ENCODE measurements at regions not wholly inside any gene's neighbourhood (a gene's known extent, or its start where the extent isn't known, plus 50 kb on each side); places are given as distances from the start of the nearest gene placed in this dataset.

- no peak for DNase-seq
Observed at GRCh38 chr1:83718338-83718737, 280.6 kb downstream of the TTLL7 start.

- DNase-seq, result no peak
Observed at GRCh38 chr1:83717785-83718184, 281.1 kb downstream of the TTLL7 start.

- DNase-seq, result no peak
Observed at GRCh38 chr1:83716641-83717040, 282.3 kb downstream of the TTLL7 start.

- DNase-seq, result no peak
Observed at GRCh38 chr1:83715550-83715949, 283.4 kb downstream of the TTLL7 start.

GRCh38 chr1:83709662-83710061 lies 289.3 kb downstream of the TTLL7 start:
- no peak for DNase-seq

- no peak for DNase-seq
Observed at GRCh38 chr1:83706354-83706938, 292.5 kb downstream of the TTLL7 start.

GRCh38 chr1:83705091-83705490 lies 293.8 kb downstream of the TTLL7 start:
- DNase-seq, result no peak

- no peak for DNase-seq
Observed at GRCh38 chr1:83704350-83704749, 294.6 kb downstream of the TTLL7 start.

GRCh38 chr1:83702356-83702755 lies 296.6 kb downstream of the TTLL7 start:
- no peak for DNase-seq

- DNase-seq, result no peak
Observed at GRCh38 chr1:83701355-83701754, 297.6 kb downstream of the TTLL7 start.

- DNase-seq, result no peak
Observed at GRCh38 chr1:83698644-83699043, 300.3 kb downstream of the TTLL7 start.

- DNase-seq, result no peak
Observed at GRCh38 chr1:83697961-83698360, 301.0 kb downstream of the TTLL7 start.

- no peak for DNase-seq
Observed at GRCh38 chr1:83697220-83697619, 301.7 kb downstream of the TTLL7 start.

GRCh38 chr1:83694449-83694848 lies 304.5 kb downstream of the TTLL7 start:
- no peak for DNase-seq

GRCh38 chr1:83693427-83694126 lies 305.4 kb downstream of the TTLL7 start:
- no peak for DNase-seq

- peak; percentile 38 for DNase-seq
Observed at GRCh38 chr1:83692524-83693381, 306.2 kb downstream of the TTLL7 start.

GRCh38 chr1:83691953-83692500 lies 306.9 kb downstream of the TTLL7 start:
- no peak for DNase-seq

GRCh38 chr1:83689921-83690868 lies 308.7 kb downstream of the TTLL7 start:
- no peak for DNase-seq

- no peak for DNase-seq
Observed at GRCh38 chr1:83682132-83682531, 316.8 kb downstream of the TTLL7 start.

- no peak for DNase-seq
Observed at GRCh38 chr1:83676106-83676505, 322.8 kb downstream of the TTLL7 start.

GRCh38 chr1:83673312-83673711 lies 325.6 kb downstream of the TTLL7 start:
- no peak for DNase-seq

- DNase-seq, result no peak
Observed at GRCh38 chr1:83671586-83671985, 327.3 kb downstream of the TTLL7 start.

Measured in COR-L47 (cell line).